HCT116 (cell line): ENCODE measurements at regions not wholly inside any gene's neighbourhood (a gene's known extent, or its start where the extent isn't known, plus 50 kb on each side); places are given as distances from the start of the nearest gene placed in this dataset.

Experiments
- ATAC-seq: fragments of 200-7000 bp; cut with Tn5 transposase; 2 replicates; pipeline ENCODE4 v1.9.1; 2020; ENCODE audit warnings: mild to moderate bottlenecking, moderate library complexity
- BruUV-seq: library from RNA; stranded (reverse); fragments of 400-500 nt; replicated peaks from 2 replicates; lab custom pipeline; 2021; lab: Mats Ljungman, UMichigan
- CTCF ChIA-PET: fragments of 300-600 bp; sonication (Branson Sonifier 250); formaldehyde crosslinking; loops from one replicate; lab custom pipeline; 2021; ENCODE audit warnings: antibody characterized with exemption; lab: Charles Lee
- POLR2A ChIA-PET: fragments of 300-600, 350-600 bp; sonication (Branson Sonifier 250); formaldehyde crosslinking; loops from one replicate; lab custom pipeline; 2021; ENCODE audit warnings: antibody characterized with exemption; lab: Charles Lee
- RAD21 ChIA-PET, 2 experiments: fragments of 300-600 bp; sonication (Branson Sonifier 250); formaldehyde crosslinking; loops; one replicate each; lab custom pipeline; 2023; ENCODE audit warnings: low total read pairs in 2 of 2; ENCODE audit not compliant: uncharacterized antibody in 2 of 2, unreplicated experiment in 2 of 2, low non-redundant PET in 1 of 2; lab: Charles Lee
- DNase-seq: peaks from one replicate; pipeline ENCODE4 v3.0.0-alpha.2; 2010; ENCODE audit warnings: low read depth, low spot score
- H2AFZ ChIP-seq: fragments of 200-600 bp; shearing (Covaris generic), sonication (generic); 2 replicates; pipeline ENCODE4 v1.6.1; 2017; ENCODE audit warnings: low read depth, mixed run types, mixed read lengths, antibody characterized with exemption, low read length; ENCODE audit not compliant: poor library complexity, severe bottlenecking
- H3K27ac ChIP-seq: 2 replicates; pipeline ENCODE4 v1.5.1; 2012; ENCODE audit warnings: low read depth, low read length
- H3K27me3 ChIP-seq: fragments of 200-600 bp; sonication (generic); 2 replicates; pipeline ENCODE4 v1.6.1; 2016; ENCODE audit warnings: mixed run types, low read length, mixed read lengths; ENCODE audit not compliant: insufficient read depth
- H3K36me3 ChIP-seq, 2 experiments: fragments of 200-500 bp in 1 of 2; fragments of 200-600 bp in 1 of 2; sonication (Bioruptor generic) in 1 of 2; sonication (generic) in 1 of 2; 2 replicates each; pipeline versions ENCODE4 v1.5.1 to v1.6.1; 2014 to 2016; ENCODE audit warnings: low read length in 2 of 2, inconsistent platforms in 1 of 2, mixed read lengths in 1 of 2, mixed run types in 1 of 2; ENCODE audit not compliant: insufficient read depth in 2 of 2, control insufficient read depth in 1 of 2
- H3K4me1 ChIP-seq, 2 experiments: fragments of 200-600 bp in 1 of 2; sonication (generic) in 1 of 2; 2 replicates each; pipeline versions ENCODE4 v1.5.1 to v1.6.1; 2012 to 2017; ENCODE audit warnings: low read length in 2 of 2, inconsistent platforms in 1 of 2, mild to moderate bottlenecking in 1 of 2, mixed read lengths in 1 of 2, mixed run types in 1 of 2, moderate library complexity in 1 of 2; ENCODE audit not compliant: insufficient read depth in 2 of 2, control insufficient read depth in 1 of 2
- H3K4me2 ChIP-seq: fragments of 200-600 bp; sonication (generic); 2 replicates; pipeline ENCODE4 v1.6.1; 2017; ENCODE audit warnings: mixed run types, low read length, mixed read lengths
- H3K4me3 ChIP-seq, 2 experiments: fragments of 200-600 bp in 1 of 2; sonication (generic) in 1 of 2; replicated peaks in 1 of 2; 2 replicates each; pipeline ENCODE4 v1.5.1; 2011 to 2016; ENCODE audit warnings: low read length in 2 of 2, control low read depth in 1 of 2, low read depth in 1 of 2, mild to moderate bottlenecking in 1 of 2, mixed read lengths in 1 of 2, mixed run types in 1 of 2
- H3K79me2 ChIP-seq: fragments of 200-600 bp; sonication (generic); 2 replicates; pipeline ENCODE4 v1.6.1; 2017; ENCODE audit warnings: mild to moderate bottlenecking, mixed run types, low read length, moderate library complexity, mixed read lengths; ENCODE audit not compliant: insufficient read depth
- H3K9ac ChIP-seq: fragments of 200-600 bp; sonication (generic); 2 replicates; pipeline ENCODE4 v1.6.1; 2016; ENCODE audit warnings: low read length, mixed read lengths
- H3K9me2 ChIP-seq: fragments of 200-600 bp; sonication (generic), shearing (Covaris generic); 2 replicates; pipeline ENCODE4 v1.6.1; 2017; ENCODE audit warnings: mixed run types, mild to moderate bottlenecking, moderate library complexity; ENCODE audit not compliant: insufficient read depth
- H3K9me3 ChIP-seq, 2 experiments: fragments of 200-500 bp in 1 of 2; fragments of 200-600 bp in 1 of 2; sonication (Bioruptor generic) in 1 of 2; sonication (generic) in 1 of 2; 2 replicates each; pipeline ENCODE4 v1.6.1; 2014 to 2017; ENCODE audit warnings: low read length in 2 of 2, mixed read lengths in 2 of 2, inconsistent platforms in 1 of 2, low read depth in 1 of 2, mild to moderate bottlenecking in 1 of 2, mixed run types in 1 of 2, moderate library complexity in 1 of 2; ENCODE audit not compliant: control insufficient read depth in 1 of 2, insufficient read depth in 1 of 2
- H4K20me1 ChIP-seq: fragments of 200-600 bp; sonication (generic), shearing (Covaris generic); 2 replicates; pipeline ENCODE4 v1.6.1; 2017; ENCODE audit warnings: mixed run types, mild to moderate bottlenecking, moderate library complexity; ENCODE audit not compliant: insufficient read depth
- CBX3 ChIP-seq: IDR thresholded peaks from 2 replicates; pipeline ENCODE4 v1.6.1; 2012; ENCODE audit warnings: low read depth
- EGR1 ChIP-seq: IDR thresholded peaks from 2 replicates; pipeline ENCODE4 v1.6.1; 2012; ENCODE audit warnings: low read depth
- EZH2 ChIP-seq: fragments of 200-600 bp; sonication (generic); IDR thresholded peaks from 2 replicates; pipeline ENCODE4 v1.6.1; 2017; ENCODE audit warnings: antibody characterized with exemption, mixed run types
- EZH2phosphoT487 ChIP-seq: fragments of 200-600 bp; IDR thresholded peaks from 2 replicates; pipeline ENCODE4 v1.6.1; 2018; ENCODE audit warnings: antibody characterized with exemption, borderline replicate concordance
- FOSL1 ChIP-seq: IDR thresholded peaks from 2 replicates; pipeline ENCODE4 v1.6.1; 2012; ENCODE audit warnings: low read depth
- JUND ChIP-seq: IDR thresholded peaks from 2 replicates; pipeline ENCODE4 v1.6.1; 2012
- POLR2A ChIP-seq: IDR thresholded peaks from 2 replicates; pipeline ENCODE4 v1.7.0; 2011; ENCODE audit warnings: borderline replicate concordance; ENCODE audit not compliant: insufficient read depth, insufficient read length; ENCODE audit errors: extremely low read depth
- POLR2AphosphoS5 ChIP-seq: IDR thresholded peaks from 2 replicates; pipeline ENCODE4 v1.6.1; 2011; ENCODE audit warnings: mild to moderate bottlenecking, low read depth, low read length, moderate library complexity
- SP1 ChIP-seq: IDR thresholded peaks from 2 replicates; pipeline ENCODE4 v1.6.1; 2012; ENCODE audit warnings: low read depth
- SRF ChIP-seq: IDR thresholded peaks from 2 replicates; pipeline ENCODE4 v1.6.1; 2012; ENCODE audit warnings: low read depth
- YY1 ChIP-seq: IDR thresholded peaks from 2 replicates; pipeline ENCODE4 v1.6.1; 2011; ENCODE audit warnings: low read length, low read depth, moderate library complexity, mild to moderate bottlenecking; ENCODE audit not compliant: insufficient replicate concordance; ENCODE audit errors: extremely low read depth
- ZBTB33 ChIP-seq: IDR thresholded peaks from 2 replicates; pipeline ENCODE4 v1.6.1; 2011; ENCODE audit warnings: mild to moderate bottlenecking, low read length, moderate library complexity; ENCODE audit not compliant: insufficient replicate concordance; ENCODE audit errors: extremely low read depth
- ZNF274 ChIP-seq: fragments of 200-500 bp; sonication (Bioruptor generic); IDR thresholded peaks from 2 replicates; pipeline ENCODE4 v1.6.1; 2014; ENCODE audit warnings: mild to moderate bottlenecking, low read depth, low read length, inconsistent platforms
- intact Hi-C: fragments of 100-400 bp; cut with micrococcal nuclease; formaldehyde crosslinking; loops from 2 replicates; pipeline ENCODE4 v1.10.0; 2022

GRCh38 chr9:78707481-78707991 lies 410.6 kb downstream of the PSAT1 start:
- Histone ChIP-seq H2AFZ (no peak overlapping the region), H3K9ac (no peak overlapping the region), H3K36me3 (no peaks in the 10 kb centered on the region), H3K79me2 (no peaks in the 10 kb centered on the region), H3K4me1 (0 out of 4 replicates have a peak, but pooled peaks cover 0 to 3% of the 10 kb centered on the region in 2 experiments), H3K9me2 (no peaks in the 10 kb centered on the region), H3K4me3 (no peak overlapping the region), H3K27ac (no peak overlapping the region), H3K27me3 (no peaks in the 10 kb centered on the region), H3K9me3 (no peaks in the 10 kb centered on the region), H4K20me1 (no peaks in the 10 kb centered on the region), H3K4me2 (no peak overlapping the region)
- ATAC-seq (no peak), DNase-seq (no peak)
- ChIA-PET POLR2A (no interaction called here), CTCF (no interaction called here), RAD21 (no interaction called here)
- intact Hi-C loops = loop anchor here (10.0 kb wide), 1 partner anchor 273 kb away; no protein-coding TSS in a partner anchor
- TF ChIP-seq EZH2 (no peak), SRF (no peak), EZH2phosphoT487 (no peak), CBX3 (no peak), ZNF274 (no peak), JUND (no peak), YY1 (no peak), EGR1 (no peak), ZBTB33 (no peak), POLR2AphosphoS5 (no peak), POLR2A (no peak), SP1 (no peak), FOSL1 (no peak)
- BruUV-seq = no TSS peak
